Stimulated activated CD4-positive, alpha-beta T cell treated with anti-CD3 and anti-CD28 coated beads, Interleukin-4, amount 100 ng/mL, for 4 hours (primary cell): ENCODE measurements at regions not wholly inside any gene's neighbourhood (a gene's known extent, or its start where the extent isn't known, plus 50 kb on each side); places are given as distances from the start of the nearest gene placed in this dataset.
"Not testable (repeated sequence)": the region's sequence is repeated elsewhere in the genome, so short reads cannot be mapped to it uniquely, and the experiment has no call there.

ENCODE experiments used
- DNase-seq, 2 experiments: peaks; one replicate each; pipeline ENCODE4 v3.0.0-alpha.2; 2020

DNA sequence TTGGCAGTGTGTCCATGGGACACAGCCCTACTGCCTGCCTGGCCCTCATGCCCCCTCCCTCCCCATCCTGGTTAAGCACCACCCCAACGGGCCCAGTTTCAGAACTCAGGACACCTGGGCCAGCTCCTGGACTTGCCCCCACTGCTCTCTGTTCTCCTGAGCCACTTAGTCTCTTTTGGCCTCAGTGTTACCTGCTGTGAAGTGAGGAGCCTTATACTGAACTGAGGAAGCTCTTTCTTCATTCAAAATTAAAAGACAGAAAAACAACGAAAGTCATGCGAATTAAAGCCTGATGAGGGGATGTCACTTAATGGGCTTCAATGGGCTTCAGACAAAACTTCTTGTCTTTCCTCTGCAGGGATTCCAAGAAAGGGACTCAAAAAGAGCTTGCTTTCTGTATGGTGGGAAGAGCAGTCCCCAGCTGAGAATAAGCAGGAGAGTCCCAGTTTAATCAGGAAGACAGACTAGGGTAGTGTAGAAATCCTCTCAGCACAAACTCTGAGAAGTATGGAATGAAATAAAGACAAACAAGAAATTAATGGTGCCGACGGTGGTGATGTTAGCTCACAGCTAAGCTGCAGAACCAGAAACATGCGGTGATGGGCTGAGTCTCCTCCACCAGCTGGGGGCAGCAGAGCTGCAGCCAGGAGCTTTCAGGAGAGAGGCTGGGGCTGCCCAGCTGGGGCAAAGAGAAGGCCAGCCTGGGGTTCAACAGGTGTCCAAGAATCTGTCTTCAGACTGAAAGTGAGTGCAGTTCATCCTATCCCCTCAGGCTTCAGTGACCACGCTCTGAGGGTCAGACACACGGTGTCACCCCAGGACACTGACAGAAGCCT is 101.0 kb downstream of the GGTLC2 start:
- peak; percentile 8 to 9 for DNase-seq

GRCh38 chr22:22746061-22746962 is 101.9 kb downstream of the GGTLC2 start:
- DNase-seq: no peak

DNA sequence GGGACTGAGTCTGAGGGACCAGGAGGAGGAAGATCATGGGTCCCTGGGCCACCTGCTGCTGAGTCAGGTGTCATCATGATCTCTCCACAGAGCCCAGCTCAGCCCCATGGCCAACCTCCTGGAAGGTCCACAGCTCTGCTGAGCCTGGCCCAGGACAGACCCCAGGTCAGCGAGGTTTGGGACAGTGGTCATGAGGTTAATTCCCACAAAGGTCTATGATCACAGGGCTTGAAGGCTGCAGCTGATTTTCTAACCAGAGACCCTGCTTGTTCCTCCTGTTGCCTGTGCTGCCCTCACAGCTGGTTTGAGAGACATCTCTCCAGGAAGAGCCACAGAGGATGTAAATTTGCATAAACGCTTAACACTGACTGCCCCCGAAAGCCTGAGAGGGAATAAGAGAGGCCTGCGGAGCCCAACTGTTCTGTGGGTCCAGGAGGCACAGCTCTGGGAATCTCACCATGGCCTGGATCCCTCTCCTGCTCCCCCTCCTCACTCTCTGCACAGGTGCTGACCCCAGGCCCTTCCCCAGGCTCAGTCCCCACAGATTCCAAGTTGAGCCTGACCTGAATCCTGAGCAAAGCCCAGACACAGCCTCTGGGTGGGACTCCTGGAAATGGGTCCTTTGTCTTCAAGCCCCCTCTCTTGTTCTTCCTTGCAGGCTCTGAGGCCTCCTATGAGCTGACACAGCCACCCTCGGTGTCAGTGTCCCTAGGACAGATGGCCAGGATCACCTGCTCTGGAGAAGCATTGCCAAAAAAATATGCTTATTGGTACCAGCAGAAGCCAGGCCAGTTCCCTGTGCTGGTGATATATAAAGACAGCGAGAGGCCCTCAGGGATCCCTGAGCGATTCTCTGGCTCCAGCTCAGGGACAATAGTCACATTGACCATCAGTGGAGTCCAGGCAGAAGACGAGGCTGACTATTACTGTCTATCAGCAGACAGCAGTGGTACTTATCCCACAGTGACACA is 102.8 kb downstream of the GGTLC2 start:
- DNase-seq: no peak

- DNase-seq: peak; percentile 27 to 35
Measured at GRCh38 chr22:22748297-22748743, 103.9 kb downstream of the GGTLC2 start.

- no peak for DNase-seq
Measured at GRCh38 chr22:22748756-22749155, 104.3 kb downstream of the GGTLC2 start.

- no peak for DNase-seq
Measured at GRCh38 chr22:22749167-22749758, 104.8 kb downstream of the GGTLC2 start.

GRCh38 chr22:22750335-22751042 is 106.1 kb downstream of the GGTLC2 start:
- no peak for DNase-seq

DNA sequence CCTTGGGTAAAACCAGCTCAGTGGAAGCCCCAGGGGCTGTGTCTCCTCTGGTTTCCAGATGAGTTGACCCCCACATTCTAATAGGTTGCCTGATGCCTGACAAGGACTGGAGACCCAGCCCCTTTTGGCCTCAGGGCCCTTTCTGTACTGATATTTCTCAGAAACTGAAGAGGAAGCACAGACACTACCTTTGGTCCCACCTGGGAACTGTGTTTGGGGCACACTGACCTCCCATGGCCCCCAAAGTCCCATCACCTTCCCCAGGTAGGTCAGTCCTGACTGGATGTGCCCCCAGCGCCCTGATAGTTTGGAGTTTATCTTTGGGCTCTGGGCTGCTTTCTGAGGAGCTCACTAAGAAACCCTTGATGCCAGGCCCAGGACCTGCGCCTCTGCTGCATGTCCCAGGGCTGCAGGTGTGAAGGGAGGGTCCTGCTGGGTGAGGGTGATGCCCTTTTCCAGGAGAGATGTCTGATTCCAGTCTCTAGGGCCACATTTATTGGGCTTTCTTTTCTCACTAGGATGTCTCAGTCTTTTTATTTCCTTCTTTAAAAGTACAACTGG is 106.7 kb downstream of the GGTLC2 start:
- no peak for DNase-seq

DNA sequence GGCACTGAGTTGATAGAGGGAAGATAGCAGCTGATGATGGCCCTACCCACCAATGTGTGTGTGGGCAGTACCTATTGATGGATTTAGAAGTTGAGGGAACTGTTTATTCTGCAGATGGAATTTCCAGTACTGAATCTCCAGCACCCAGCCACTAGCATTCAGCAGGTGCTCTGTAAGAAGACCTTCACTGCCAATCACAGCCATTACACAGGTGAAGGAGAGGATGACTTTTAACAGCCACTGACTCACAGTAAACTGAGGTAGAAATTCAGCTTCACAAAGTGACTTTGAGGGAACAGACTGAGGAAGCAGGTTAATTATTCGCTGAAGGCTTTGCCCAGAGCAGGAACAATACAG is 107.8 kb downstream of the GGTLC2 start:
- DNase-seq: no peak

DNA sequence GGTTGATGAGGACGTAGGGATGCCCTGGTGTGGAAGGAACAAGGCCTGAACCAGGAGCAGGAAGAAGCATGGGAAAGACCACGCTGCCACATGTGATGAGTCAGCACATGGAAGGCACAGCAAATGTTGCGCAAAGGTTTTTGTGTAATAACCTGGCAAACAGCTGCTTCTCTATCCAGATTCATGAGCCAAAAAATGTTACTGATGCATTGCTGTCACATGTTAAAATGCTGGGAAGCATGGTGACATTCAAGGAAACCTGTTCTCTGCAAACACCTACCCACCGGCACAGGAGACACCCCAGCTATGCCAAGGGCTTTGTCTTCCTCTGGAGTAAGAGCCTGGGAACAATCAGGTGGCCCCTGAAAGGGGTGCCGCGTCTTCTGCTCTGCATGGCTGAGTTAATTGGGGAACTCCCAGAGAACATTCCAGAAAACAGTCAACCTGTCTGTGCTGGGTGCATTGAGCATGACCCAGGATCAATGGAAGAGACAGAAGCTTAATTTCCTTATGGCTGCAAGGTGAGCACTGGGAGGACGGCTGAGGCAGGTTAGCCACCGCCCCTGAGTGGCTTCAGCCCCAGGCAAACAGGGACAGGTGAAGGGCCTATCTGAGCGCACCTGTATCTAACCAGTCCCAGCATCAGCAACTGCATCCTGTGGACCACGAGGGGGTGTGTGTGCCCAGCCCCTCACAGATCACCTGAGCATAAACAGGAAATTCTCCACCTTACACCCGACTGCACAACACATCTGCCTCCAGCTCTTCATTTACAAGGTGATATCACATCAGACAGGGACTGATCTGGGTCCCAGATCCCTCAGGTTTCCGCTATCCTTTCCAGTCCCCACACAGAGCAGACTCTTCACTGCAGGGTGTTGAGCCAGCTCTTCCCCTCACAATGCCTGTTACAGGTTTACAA is 108.4 kb downstream of the GGTLC2 start:
- peak in 1 of 2 experiments; percentile 5 for DNase-seq

DNA sequence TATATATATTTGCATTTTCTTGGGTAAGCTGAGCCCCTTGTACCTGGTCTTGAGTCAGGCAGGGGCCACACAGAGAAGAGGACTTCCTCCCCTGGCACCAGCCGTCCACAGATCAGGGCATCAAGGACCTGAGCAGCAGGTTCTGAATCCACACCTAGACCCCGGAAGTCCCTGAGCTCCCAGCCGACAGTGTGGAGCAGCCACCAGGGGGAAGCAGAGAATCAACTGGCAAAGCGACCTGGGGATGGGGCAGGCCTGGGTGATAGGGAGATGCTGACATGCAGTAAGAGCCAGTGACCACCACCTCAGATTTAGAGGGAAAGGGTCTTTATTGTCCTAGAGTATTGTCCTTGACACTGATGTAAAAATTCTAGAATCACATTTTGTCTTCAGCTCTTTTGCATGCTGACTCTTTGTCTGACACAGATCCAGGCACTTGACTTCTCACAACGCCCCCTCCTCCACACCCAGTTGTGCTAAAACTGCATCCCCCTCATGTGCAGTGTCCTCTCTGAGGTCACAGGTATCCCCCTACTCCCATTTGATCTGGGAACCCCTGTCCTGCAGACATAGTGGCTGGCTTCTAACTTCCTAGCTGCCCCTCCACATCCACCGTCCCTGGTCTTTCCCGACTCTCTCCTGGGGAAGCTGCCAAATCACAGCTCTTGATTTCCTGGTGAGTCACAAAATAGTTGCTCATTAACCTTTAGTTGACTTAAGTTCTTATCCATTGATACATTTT is 109.3 kb downstream of the GGTLC2 start:
- DNase-seq: peak; percentile 69 to 70

- no peak for DNase-seq
Measured at GRCh38 chr22:22754268-22754657, 109.8 kb downstream of the GGTLC2 start.

DNA sequence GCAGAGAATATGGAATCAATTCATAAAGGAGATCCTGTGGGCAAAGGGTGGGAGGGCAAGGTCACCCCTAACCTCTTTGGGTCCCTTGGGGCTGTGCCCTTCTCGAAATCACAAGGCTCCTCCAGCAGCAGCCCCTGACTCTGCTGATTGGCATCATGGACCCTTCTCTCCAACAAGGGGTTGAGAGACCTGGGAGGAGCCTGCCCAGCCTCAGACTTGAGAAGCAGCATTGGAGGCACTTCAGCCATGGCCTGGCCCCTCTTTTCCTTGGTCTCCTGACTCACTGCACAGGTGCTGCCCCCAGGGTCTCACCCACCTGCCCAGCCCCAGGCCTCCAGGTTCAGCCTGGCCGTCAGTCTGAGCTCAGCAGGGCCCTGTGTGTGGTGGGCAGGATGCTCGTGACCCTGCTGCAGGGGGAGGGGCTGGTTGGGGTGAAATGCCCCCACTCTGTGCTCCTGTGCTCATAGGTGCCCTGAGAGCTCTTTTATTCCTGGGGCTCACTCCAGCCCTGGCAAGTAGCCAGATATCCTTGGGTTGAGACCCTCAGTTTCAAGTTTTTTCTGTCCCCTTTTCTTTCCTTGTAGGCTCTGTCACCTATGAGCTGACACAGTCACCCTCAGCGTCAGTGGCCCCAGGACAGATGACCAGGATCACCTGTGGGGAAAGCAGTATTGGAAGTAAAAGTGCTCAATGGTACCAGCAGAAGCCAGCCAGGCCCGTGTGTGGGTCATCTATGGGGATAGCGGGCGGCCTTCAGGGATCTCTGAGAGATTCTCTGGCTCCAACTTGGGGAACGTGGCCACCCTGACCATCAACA is 110.8 kb downstream of the GGTLC2 start:
- no peak for DNase-seq

DNA sequence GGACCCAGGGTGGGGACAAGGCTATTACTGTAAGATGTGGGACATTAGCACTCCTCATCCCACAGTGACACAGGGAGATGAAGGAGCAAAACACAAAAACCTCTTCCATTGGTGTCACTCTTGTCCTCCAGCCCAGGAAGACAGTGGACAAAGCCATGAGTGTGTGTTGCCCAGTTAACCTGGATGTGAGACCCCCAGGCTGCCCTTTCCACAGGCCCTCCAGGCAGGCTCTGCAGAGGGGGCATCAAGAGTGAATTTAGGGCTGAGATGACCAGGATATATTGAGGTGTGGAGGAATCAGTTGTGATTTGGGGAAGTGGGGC is 111.3 kb downstream of the GGTLC2 start:
- no peak for DNase-seq

GRCh38 chr22:22756109-22756508 is 111.7 kb downstream of the GGTLC2 start:
- no peak for DNase-seq

DNA sequence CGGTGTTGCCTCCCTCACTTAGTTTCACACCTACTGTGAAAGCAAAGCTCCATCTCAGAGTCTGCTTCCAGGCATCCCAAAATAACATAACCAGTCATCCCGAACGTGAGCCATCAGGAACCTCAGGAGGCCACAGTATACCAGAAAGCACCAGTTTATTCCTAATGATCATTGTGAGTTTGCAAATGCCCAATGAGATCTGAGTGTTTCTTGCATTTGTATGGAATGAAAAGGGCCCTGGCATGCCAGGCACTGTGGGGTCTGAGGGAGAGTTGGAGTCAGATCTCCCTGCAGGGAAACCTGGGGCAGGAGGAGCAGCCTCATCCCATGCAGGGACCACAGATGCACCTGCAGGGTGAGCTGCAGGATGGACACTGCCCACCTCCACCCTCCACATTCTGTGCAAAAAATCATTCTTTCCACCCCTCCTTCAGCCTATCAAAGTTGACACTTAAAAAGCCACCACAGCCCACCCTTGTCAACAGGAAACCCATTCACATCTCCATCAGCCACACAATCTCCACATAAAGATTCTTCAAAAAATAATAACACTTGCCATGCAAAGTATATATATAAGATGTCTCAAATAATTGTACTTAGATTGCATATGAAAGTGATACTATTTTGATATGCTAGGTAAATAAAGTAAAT is 112.3 kb downstream of the GGTLC2 start:
- DNase-seq: not testable (repeated sequence)

- not testable (repeated sequence) for DNase-seq
Measured at GRCh38 chr22:22758101-22758807, 113.8 kb downstream of the GGTLC2 start.
